Endodermal cell (in vitro differentiated cells): ENCODE measurements at regions not wholly inside any gene's neighbourhood (a gene's known extent, or its start where the extent isn't known, plus 50 kb on each side); places are given as distances from the start of the nearest gene placed in this dataset.

Source experiments
- DNase-seq: peaks from one replicate; pipeline ENCODE4 v3.0.0-alpha.2; 2017
- H3K27ac ChIP-seq: 2 replicates; pipeline ENCODE4 v1.5.1; 2013; ENCODE audit warnings: mild to moderate bottlenecking, low read depth, low read length, moderate library complexity
- H3K27me3 ChIP-seq: 2 replicates; pipeline ENCODE4 v1.6.1; 2013; ENCODE audit warnings: mild to moderate bottlenecking, low read length, moderate library complexity; ENCODE audit not compliant: insufficient read depth, control insufficient read depth, poor library complexity, severe bottlenecking
- H3K36me3 ChIP-seq: 2 replicates; pipeline ENCODE4 v1.7.0; 2013; ENCODE audit warnings: mild to moderate bottlenecking, low read length, moderate library complexity; ENCODE audit not compliant: control insufficient read depth, insufficient read depth
- H3K4me1 ChIP-seq: one replicate; pipeline ENCODE4 v1.7.0; 2013; ENCODE audit warnings: low read length; ENCODE audit not compliant: control insufficient read depth, insufficient read depth
- H3K4me3 ChIP-seq: 2 replicates; pipeline ENCODE4 v1.5.1; 2013; ENCODE audit warnings: mild to moderate bottlenecking, low read length, moderate library complexity
- H3K9ac ChIP-seq: 2 replicates; pipeline ENCODE4 v1.6.1; 2013; ENCODE audit warnings: mild to moderate bottlenecking, low read length, moderate library complexity; ENCODE audit not compliant: poor library complexity, severe bottlenecking; ENCODE audit errors: extremely low read depth
- H3K9me3 ChIP-seq: 2 replicates; pipeline ENCODE4 v1.6.1; 2013; ENCODE audit warnings: mild to moderate bottlenecking, low read length, moderate library complexity; ENCODE audit not compliant: control insufficient read depth
- H3K27ac Mint-ChIP-seq: 2 replicates; pipeline ENCODE4 v1.8.0; 2020; ENCODE audit warnings: mixed read lengths
- H3K27me3 Mint-ChIP-seq: 2 replicates; pipeline ENCODE4 v1.8.0; 2021; ENCODE audit warnings: mild to moderate bottlenecking, mixed read lengths; ENCODE audit not compliant: insufficient read depth
- H3K36me3 Mint-ChIP-seq: 2 replicates; pipeline ENCODE4 v1.8.0; 2020; ENCODE audit warnings: low read depth, mixed read lengths
- H3K4me1 Mint-ChIP-seq: 2 replicates; pipeline ENCODE4 v1.8.0; 2020; ENCODE audit warnings: mixed read lengths
- H3K4me3 Mint-ChIP-seq: 2 replicates; pipeline ENCODE4 v1.8.0; 2020; ENCODE audit warnings: mild to moderate bottlenecking, moderate library complexity, mixed read lengths
- H3K9me3 Mint-ChIP-seq: 2 replicates; pipeline ENCODE4 v1.8.0; 2020; ENCODE audit warnings: mild to moderate bottlenecking, mixed read lengths
- CTCF ChIP-seq: fragments of 200-600 bp; sonication (generic); conservative IDR thresholded peaks from 2 replicates; pipeline ENCODE4 v1.5.0; 2021; ENCODE audit warnings: antibody characterized with exemption, mild to moderate bottlenecking
- WGBS, 2 experiments: methylation state at CpG; one replicate each; pipeline versions ENCODE4 v1.1.5 to v1.1.7; 2013; ENCODE audit warnings: missing lambda C conversion rate in 2 of 2, mixed read lengths in 1 of 2; ENCODE audit not compliant: insufficient coverage in 1 of 2, insufficient read length in 1 of 2; 5-methylcytosine and 5-hydroxymethylcytosine counted together

DNA sequence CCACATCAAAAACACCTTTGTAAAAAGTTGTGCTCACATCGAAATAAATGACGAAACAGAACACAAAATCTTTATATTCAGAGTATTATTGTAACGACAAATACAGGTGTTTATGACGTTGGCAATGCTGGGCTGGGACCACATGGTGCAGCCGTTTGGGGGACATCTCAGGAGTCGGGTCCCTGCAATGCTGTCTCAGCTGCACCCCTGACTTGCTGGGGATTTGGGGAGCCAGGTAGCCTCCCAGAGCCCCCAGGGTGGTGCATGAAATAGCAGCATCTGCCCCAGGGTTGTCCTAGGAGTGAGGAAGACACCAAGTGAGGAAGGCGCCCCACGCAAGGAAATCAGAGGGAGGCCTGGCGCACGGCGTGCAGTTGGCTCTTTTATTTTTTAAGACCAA is 1526.8 kb downstream of the BRD1 start:
- H3K27me3 Mint-ChIP-seq: peaks cover 2% of the 10 kb centered on the region
- DNase-seq: no peak

DNA sequence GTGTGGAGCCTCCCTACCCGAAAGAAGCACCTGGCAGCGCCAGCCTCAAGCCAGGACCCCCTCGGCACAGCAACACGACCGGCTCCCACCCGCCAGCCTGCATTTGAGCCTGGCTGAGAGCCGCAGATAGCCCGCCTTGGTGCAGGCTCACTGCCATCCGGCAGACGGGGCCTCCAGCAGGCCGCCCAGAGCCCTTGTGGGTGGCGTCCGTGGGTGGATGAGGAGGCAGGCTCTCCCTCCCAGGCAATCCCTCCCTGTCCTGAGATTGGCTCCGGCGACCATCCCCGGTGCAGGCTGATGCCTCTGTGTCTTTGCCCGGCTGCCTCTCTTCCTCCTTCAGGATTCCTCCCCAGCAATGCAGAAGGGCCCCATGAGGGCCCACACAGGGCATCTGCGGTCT is 1527.9 kb downstream of the BRD1 start:
- TF ChIP-seq CTCF: no peak
- peak; percentile 41 for DNase-seq

More for the DNA sequence above, 1526.8 kb downstream of the BRD1 start:
- no peaks in the 10 kb centered on the region for H3K27me3 ChIP-seq
- no peak overlapping the region for H3K27ac ChIP-seq
- Mint-ChIP-seq H3K4me3 (no peak overlapping the region), H3K27ac (no peak overlapping the region), H3K9me3 (peaks cover 1% of the 10 kb centered on the region), H3K36me3 (no peaks in the 10 kb centered on the region), H3K4me1 (peaks cover 3% of the 10 kb centered on the region)
- no peaks in the 10 kb centered on the region for H3K4me1 ChIP-seq
- WGBS, 2 experiments: 92 to 93% methylated on average over 8 to 11 of the region's 11 CpGs
- no peaks in the 10 kb centered on the region for H3K9me3 ChIP-seq
- H3K4me3 ChIP-seq: no peak overlapping the region
- no peak for TF ChIP-seq CTCF
- no peak overlapping the region for H3K9ac ChIP-seq
- H3K36me3 ChIP-seq: no peaks in the 10 kb centered on the region

DNA sequence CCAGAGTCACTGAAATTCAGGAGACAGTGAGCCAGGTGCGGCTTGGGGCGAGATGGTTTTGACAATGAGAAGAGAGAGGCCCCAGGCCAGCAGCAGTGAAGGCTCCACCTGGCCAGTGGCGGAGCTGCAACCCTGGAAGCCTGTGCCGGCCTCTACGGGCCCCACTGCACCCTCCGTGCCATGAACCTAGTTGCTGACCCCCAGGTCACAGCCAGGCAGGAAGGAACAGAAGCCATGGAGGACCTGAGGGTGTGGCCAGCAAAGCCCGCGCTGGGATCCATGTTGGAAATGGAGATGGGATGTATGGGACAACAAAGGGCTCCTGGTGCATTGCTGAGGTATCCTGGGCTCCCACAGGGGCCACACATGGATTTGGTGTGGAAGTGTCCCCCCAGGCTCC is 1528.5 kb downstream of the BRD1 start:
- Mint-ChIP-seq H3K27ac (no peak overlapping the region), H3K27me3 (peaks cover 2% of the 10 kb centered on the region), H3K36me3 (no peaks in the 10 kb centered on the region), H3K4me3 (no peak overlapping the region), H3K4me1 (peaks cover 3% of the 10 kb centered on the region), H3K9me3 (peaks cover 1% of the 10 kb centered on the region)
- H3K9me3 ChIP-seq: no peaks in the 10 kb centered on the region
- 93 to 95% methylated on average over 6 to 8 of the region's 8 CpGs for WGBS, 2 experiments
- H3K4me3 ChIP-seq: no peak overlapping the region
- no peaks in the 10 kb centered on the region for H3K4me1 ChIP-seq
- no peaks in the 10 kb centered on the region for H3K27me3 ChIP-seq
- H3K36me3 ChIP-seq: no peaks in the 10 kb centered on the region
- H3K9ac ChIP-seq: no peak overlapping the region
- peak; percentile 32 for DNase-seq
- no peak overlapping the region for H3K27ac ChIP-seq
- TF ChIP-seq CTCF: no peak

More for the DNA sequence above, 1527.9 kb downstream of the BRD1 start:
- 93% methylated on average over 3 to 18 of the region's 18 CpGs for WGBS, 2 experiments
- Mint-ChIP-seq H3K36me3 (no peaks in the 10 kb centered on the region), H3K4me1 (peaks cover 3% of the 10 kb centered on the region), H3K9me3 (peaks cover 1% of the 10 kb centered on the region), H3K4me3 (no peak overlapping the region), H3K27ac (no peak overlapping the region), H3K27me3 (peaks cover 2% of the 10 kb centered on the region)
- H3K9ac ChIP-seq: no peak overlapping the region
- no peaks in the 10 kb centered on the region for H3K9me3 ChIP-seq
- H3K4me3 ChIP-seq: no peak overlapping the region
- H3K27me3 ChIP-seq: no peaks in the 10 kb centered on the region
- H3K27ac ChIP-seq: no peak overlapping the region
- H3K36me3 ChIP-seq: no peaks in the 10 kb centered on the region
- no peaks in the 10 kb centered on the region for H3K4me1 ChIP-seq
